DMS 273 (cell line): ENCODE measurements at regions not wholly inside any gene's neighbourhood (a gene's known extent, or its start where the extent isn't known, plus 50 kb on each side); places are given as distances from the start of the nearest gene placed in this dataset.
A peak's percentile ranks its signal among the peaks of the same experiment; 100 is the strongest.

Experiments used
- DNase-seq: peaks from one replicate; lab custom pipeline; 2025; ENCODE audit not compliant: unreplicated experiment; lab: John Stamatoyannopoulos, UW

DNA sequence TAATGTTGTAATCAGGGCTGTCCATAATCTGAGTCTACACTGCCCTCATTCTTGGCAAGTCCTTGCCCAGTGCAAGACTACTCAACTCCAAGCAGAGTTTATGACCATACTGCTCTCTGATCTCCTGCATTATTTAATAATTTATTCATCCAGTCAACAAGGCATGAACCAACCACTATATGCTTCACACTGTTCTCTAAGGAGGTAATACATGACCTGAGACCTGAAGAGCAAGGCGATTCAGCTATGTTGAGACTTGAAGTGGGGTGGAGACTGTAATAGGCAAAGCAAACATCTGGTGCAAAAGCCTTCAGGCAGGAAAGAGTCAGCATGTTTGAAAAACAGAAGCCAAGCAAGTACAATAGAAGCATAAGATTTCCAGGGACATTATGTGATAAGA, 1362.8 kb downstream of the ROBO2 start:
- DNase-seq, result no peak

DNA sequence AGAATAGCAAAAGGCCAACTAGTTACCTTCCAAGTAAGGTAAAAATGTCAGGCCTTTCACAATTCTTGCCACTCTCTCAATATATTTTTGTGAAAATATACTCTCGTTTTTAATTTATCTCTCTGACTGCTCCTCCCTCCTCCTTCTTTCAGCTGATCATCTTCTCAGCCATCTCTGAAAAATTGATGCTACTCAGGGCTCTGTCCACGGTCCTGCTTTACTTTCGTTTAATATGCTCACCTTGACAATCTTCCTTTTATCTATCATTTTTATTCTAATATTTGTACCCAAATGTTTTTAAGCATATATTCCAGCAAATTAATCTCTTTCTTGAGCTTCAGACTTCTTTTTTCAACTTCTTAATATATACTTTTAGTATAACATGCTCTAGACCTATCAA, 1362.1 kb downstream of the ROBO1 start:
- DNase-seq, result no peak

DNA sequence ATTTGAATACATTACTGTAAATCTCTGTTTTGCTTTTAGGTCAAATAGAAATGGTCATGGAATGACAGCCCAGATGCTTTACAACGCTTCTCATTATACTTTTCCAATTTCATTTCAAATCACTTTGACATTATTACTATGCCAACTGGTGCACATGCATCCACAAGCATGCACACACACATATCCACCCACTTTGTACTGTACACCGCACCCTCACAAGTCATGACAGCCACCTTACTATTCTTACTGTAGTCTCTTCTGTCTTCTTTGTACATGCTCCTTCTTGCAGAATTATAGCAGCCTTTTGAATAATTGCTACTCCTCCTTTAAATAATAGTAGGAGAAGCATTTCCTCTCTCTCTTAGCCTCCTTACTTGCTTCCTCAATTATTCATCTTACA, 1361.4 kb downstream of the ROBO1 start:
- no peak for DNase-seq

DNA sequence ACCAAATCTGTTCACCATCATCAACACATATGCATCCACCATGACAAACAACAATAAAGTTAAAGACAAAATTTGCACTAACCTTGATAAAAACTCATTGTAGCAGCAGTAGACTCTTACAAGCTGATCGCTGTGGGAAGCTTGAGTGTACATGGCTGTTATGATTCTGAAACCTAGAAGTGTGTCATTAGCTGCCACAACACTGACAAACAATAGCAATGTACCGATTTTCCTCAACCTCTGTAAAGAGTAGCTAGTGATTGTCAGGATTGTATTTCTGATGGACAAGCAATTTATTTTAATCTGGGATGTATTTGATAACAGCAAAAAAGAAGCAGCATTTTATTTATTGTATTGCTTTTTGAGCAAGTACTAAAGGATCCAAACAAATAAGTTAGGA, 1357.7 kb downstream of the ROBO1 start:
- DNase-seq, result no peak

DNA sequence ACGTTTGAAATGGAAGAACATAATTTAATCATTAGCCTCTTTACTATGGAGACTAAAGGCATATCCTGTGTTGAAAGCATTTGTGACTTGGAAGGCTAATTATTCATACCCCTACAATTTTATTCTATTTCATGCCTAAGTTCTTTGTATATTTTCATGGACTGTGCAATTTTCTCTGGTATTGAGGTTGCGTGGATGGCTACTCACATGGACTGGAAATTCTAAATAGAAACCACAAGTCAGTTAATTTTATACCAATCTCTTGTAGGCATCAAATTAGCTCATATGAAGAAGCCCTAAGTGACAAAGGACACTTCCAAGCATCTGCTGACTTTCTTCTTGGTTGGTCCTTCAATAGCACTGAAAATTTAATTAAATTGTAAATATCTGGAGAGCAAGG, 1353.5 kb downstream of the ROBO1 start:
- no peak for DNase-seq

DNA sequence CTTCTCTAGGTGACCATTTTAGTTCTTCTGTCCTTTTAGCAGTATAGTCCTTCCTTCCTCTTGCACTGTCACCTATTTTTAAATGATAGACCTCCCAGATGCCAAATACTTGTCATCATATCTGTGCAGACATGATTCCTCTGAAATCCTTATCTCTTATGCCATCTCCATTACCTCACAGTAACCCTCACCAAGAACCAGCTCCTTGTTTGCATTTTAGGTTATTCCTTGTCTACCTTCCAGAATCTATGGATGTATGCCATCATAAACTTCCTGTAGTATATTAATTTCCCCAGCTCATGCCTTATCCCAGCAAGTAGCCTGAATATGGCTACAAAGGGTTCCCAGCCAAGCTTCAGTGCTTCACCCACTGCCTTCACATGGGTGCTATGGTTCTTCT, 1347.2 kb downstream of the ROBO1 start:
- no peak for DNase-seq

DNA sequence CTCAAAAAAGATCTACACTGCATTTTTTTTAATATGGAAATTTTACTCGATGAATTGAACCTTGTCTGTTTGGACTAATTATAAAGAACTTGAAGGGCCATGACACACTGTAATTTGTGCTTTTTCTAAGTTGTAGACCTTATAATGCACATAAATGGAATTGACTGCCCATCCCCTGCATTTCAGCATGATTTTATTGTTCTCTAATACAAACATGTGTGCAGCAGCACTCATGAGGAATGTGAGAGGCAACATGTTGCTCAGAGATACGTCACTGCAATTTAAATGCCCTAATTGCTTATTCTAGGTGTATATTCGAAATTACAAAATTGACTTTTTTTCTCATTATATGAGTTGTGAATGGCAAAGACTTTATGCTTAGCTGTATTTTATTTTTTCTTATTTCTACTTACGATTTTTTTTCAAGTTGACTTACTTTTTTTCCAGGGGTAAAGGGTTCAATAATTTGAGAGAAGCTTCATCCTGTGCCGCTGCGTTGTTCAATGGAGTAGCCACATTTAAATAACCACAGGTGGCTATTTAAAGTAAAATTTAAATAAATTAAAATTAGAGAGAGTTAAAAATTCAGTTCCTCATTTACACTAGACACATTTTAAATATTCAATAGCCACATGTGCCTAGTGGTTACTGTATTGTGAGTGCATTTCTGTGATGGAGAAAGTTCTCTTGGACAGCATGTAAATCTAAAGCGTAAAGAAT, 1346.4 kb downstream of the ROBO1 start:
- no peak for DNase-seq

DNA sequence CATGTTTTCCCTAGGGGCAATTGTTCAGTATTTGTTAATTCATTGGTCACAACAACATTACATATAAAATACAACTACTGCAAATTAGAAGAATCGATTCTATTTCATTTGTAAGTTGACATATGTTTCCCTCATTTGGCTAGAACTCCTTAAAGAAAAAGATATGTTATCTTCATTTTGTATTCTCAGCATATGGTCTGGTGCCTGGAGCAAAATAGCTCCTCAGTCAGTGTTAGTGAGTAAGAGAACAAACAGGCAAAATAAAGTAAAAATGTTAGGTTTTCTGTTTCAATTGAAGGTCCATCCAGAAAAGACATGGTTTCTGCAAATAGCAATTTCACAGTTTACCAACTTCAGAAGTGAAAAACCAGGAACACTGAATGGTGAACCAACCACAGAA, 1343.1 kb downstream of the ROBO1 start:
- DNase-seq, result no peak

DNA sequence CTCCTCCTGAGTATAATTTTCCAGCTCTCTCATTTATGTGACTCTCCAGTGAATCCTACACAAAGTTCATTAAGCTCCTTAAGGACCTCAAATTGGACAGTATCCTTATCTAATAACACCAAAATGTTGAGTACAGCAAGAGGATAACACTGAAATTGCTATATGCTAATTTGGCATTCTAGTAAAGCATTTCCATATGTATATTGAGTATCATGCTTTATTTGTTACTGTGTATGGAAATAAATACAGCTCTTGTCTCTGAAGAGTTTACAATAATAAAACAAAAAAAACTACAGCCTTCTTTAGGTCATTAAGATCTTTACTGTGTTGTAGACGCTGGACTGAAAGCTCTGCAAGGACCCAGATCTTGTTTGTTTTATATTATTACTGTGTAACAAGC, 1341.3 kb downstream of the ROBO1 start:
- no peak for DNase-seq

DNA sequence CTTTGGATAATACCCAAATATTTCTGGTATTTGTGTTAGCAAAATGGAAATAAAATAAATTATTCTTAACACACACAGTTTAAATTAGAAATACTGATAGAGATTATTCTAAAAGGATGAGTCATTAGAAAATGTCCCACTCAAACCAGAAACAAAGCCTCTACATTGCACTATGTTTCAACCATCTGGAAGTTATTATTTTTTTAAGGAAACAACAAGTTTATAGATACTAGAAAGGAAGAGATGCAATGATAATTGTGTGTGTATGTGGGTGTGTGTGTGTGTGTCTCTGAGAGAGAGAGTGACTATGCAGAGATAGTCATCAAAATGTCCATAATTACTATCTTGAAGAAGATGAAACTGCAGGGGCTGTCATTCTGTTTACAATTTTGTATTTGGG, 1340.5 kb downstream of the ROBO1 start:
- DNase-seq, result no peak

DNA sequence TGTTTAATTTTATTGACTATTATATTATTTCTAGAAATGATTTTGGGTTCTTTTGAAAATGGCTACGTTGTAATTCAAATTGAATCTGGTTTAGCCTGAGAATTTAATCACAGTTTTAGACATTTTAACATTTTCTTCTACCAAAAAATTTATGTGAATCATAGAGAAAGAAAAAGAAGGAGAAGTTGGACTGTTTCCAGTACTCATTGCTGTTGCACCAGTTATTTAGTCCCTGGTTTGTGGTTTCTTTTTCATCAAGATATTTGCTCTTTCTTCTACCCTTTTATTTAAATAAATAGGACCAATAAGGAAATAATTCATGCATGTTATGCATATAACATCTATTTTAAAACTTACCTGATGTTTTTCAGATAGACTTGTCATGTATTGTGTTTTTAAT, 1337.1 kb downstream of the ROBO1 start:
- DNase-seq, result no peak

DNA sequence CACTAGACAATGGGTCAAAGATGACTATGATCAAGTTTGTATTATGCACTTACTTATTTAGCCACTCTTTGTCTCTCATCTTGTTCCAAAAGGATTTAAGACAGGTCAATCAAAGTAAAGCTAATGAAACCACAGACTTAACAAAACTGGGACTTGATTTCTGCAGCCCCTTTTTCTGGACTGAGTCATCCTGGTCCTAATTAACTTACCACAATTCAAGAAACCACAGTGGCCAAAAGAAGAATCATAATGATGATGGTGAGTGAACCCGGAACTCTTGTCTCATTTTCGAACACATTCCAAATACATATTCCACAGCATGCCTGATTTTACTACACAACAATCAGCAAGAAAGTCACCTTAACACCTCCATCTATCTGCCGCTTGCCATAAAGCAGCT, 1333.0 kb downstream of the ROBO1 start:
- no peak for DNase-seq

DNA sequence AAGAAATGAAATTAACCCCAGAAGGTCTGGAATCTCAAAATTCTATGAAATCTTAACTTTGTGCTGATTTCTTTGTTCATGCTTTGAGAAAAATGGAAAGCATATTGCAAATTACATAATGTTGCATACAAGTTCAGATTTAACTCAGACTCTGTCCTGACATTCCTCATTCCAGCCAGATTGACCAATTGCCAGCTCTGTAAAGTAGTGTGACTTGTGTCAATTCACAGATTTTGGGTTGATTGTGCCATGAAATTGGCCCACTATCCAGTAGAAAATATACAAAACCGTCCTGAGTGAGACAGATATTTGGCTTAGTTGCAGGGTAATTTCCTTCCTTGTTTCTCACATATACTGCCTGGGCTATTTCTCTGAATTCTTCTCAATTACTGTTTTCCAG, 1312.6 kb downstream of the ROBO1 start:
- DNase-seq, result no peak

DNA sequence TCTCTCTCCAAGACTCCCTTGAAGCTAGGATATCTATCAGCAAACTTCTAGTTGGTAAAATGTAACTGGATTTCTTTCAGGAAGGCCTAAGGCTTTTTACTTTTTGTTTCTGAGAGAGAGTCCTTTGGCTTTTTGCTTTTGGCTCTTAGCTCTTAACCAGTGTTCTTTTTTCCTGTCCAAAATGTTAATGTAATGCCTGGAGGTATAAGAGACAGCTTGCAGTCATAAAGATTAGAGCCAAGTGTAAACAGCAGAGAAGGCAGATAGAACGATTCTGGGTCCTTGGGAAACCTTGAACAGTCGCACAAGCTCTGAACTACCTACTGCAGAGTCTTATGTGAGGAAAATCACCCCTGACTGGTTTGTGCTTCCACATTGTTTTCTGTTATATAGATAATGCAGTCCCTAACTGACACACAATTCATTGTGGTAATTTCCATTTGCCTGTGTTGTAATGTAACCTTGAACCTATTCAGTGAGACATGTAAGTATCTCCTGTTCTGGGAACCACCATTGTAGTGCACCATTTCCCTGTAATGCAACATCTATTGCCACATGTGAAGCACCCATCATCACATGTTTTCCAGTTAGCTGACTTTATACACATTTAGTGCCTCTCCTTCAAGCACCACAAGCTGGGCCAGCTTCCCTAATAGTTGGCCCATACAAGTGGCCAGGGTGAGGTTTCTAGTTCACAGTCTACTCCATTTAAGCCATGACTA, 1311.9 kb downstream of the ROBO1 start:
- no peak for DNase-seq

DNA sequence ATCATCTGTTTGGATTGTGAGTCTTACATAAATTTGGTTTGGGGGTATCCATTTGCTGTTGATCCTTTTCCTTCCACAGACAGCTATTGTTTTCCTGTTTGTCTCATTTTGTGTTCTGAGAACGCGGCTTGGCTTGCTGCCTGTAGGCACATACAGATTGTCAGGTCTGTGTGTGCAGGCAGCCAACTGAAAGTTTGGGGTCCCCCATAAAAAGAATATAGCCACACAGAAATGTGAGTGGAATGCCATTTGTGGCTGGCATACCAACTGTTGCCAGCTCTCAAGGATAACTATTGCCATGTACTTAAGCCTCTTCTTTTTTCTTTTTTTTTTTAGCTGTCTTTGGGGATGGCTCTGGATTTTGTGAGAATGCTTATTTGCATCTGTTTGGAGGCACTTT, 1308.0 kb downstream of the ROBO1 start:
- DNase-seq, result no peak

DNA sequence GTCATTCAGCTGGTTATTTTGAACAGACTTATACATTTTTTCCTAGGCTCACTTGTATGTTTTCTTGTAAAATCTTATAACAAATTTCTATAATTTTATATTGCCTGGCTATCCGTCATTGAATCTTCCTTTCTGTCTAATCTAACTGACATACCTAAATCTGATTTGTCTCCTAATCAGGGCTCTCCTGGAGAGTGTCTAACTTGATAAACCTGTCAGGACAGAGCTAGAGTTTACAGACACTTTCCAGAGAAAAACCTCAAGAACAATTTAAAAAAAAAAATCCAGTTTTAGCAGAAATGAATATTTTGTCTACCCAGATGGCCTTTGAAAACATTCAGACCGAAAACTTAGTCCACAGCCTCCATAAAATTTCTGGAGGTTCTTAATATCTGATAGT, 1305.8 kb downstream of the ROBO1 start:
- DNase-seq, result no peak

DNA sequence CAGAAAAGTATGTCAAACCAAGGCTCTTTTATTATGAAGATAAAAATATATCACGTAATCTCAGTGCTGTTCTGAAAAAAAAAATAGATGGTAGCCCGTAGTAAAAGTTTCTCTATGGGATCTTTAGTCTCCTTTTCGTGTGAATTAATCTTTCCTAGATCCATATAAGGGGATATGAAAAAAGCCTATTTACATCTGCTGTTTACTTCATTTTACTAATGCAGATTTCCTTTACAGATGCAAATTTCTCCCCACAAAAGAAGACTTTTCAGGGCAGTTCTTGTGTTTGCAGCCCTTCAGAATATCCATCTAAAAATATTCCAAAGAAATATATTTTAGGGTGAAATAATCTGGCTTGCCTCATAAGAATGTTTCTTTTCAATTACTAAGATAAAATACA, 1291.7 kb downstream of the ROBO1 start:
- DNase-seq, result no peak

DNA sequence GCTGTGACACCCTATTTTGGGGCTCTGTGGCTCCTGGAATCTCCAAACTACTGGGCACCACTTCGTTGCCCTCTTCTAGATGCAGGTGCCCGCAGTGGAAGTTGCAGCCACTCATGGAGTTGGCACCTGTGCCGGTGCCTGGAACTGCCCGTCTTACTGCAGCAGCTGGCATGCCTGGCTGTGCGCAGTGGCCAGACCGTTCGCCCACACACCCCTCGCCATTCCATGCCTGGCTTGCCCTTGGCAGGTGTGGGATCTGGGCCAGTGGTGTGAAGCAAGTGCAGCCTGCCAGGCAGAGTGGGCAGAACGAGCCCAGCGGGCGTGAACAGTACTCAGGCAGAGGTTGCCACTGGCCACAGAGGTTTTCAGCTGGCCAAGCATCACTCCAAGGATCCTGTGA, 1286.7 kb downstream of the ROBO1 start:
- peak; percentile 19 for DNase-seq

DNA sequence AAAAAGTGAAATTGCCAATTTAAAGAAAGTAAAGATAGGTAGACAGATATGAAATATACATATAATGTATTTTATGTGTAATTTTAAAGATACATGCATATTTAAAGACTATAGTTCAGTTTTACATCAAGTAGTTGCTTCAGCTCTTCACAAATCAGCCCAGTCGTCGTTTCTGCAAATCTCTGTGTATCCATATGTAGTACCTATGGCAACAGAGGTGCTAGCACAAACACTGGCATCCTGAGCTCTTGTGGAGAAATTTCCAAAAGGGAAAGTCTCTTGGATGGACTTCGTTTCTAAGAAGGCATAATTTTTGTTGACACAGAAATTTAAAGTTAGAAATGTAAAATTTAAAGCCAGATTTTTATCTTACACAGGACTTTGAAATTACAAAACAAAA, 1284.7 kb downstream of the ROBO1 start:
- no peak for DNase-seq

DNA sequence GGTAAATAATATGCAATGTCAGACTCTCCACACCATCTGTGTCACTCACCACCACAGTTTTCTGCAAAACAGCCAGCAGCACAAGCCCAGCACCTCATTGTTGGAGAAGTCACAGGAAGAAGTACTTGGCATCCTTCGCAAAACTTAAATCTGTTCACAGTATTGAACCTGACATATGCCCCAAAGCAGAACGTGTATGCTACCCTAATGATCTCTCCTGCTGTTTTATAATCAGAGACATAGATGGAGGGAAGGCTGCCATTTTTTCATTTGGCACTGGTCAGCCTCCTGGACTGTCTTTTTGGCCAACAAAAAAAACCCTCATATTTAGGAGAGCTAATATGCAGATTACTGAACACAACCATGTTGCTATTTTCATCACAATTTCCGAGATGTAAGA, 1272.9 kb downstream of the ROBO1 start:
- peak; percentile 89 for DNase-seq

DNA sequence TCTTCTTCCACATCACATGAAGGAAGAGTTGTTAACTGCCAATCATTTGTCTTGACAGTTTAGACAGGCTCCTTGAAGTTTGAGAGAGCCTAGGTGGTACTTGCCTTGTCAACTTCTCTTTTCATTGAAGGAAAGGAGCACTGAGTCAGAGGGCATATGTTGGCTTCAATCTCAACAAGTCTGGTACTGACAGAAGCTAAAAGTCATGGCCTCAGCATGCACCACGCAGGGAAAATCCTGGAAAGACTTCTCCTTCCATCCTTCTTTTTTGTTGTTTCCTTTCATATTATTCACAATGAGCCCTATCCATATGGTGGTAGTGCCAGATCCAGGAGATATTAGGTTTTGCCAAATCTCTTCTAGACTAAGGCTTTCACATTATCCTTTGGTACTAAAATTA, 1272.5 kb downstream of the ROBO1 start:
- peak; percentile 43 for DNase-seq

DNA sequence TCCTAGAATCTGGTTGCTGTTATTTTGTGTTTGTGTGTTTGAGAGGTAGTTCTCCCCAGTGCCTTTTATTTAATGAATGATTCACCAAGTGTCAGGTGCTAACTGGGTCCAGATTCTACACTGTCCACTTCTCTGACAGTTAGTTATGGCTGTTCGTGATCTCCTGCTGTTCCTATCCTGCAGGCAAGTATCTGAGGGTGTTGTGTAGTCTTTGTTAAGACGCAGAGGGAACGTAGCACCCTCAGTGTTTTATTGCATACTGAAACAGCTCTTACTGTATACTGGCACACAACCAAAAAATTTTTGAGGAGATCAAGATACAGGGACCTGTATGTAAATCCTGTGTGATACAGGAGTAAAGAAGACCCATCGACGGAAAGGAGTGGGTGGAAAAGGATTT, 1271.3 kb downstream of the ROBO1 start:
- DNase-seq, result peak; percentile 22

DNA sequence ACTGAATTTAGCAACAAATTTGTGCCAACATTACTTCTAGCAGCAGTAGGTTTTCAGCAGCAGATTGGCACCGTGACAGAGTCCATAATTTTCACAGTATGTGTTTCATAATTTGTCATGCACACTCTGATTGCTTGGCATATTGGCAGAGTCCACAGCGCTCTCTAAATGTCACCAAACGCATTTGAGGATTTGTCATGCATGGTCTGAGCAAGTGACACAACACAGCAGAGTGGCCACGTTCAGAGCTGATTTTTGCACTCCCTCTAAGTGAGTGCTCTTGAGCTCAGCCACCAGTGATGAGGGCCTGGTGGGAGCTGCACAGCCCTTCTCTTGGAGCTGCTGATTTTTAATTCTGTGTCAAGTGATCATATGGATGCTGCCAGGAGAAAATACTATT, 1270.8 kb downstream of the ROBO1 start:
- DNase-seq, result peak; percentile 34
